SK-N-SH treated with all-trans-retinoic acid at 6 μM for 48 hours (cell line): ENCODE measurements at regions not wholly inside any gene's neighbourhood (a gene's known extent, or its start where the extent isn't known, plus 50 kb on each side); places are given as distances from the start of the nearest gene placed in this dataset.

Experiments used
- ATAC-seq: fragments of 200-7000 bp; cut with Tn5 transposase; 3 replicates; pipeline ENCODE4 v1.9.1; 2020; ENCODE audit warnings: mild to moderate bottlenecking, moderate library complexity
- ARNTL ChIP-seq: fragments of 450-650 bp; formaldehyde crosslinking; IDR thresholded peaks from 2 replicates; pipeline ENCODE4 v1.5.0; 2020; ENCODE audit warnings: low read depth, mild to moderate bottlenecking, moderate library complexity, borderline replicate concordance
- BACH2 ChIP-seq: fragments of 250-450 bp; sonication (Bioruptor Pico); IDR thresholded peaks from 2 replicates; pipeline ENCODE4 v1.9.0; 2021; ENCODE audit warnings: mild to moderate bottlenecking, borderline replicate concordance
- CREB5 ChIP-seq: fragments of 250-450 bp; sonication (Bioruptor Pico); IDR thresholded peaks from 2 replicates; pipeline ENCODE4 v1.5.1; 2020; ENCODE audit warnings: low read depth, mild to moderate bottlenecking, moderate library complexity
- CSRNP3 ChIP-seq: fragments of 250-450 bp; sonication (Bioruptor Pico); IDR thresholded peaks from 2 replicates; pipeline ENCODE4 v1.5.1; 2021; ENCODE audit warnings: mild to moderate bottlenecking, moderate library complexity
- ESRRG ChIP-seq: fragments of 250-450 bp; sonication (Bioruptor Pico); IDR thresholded peaks from 2 replicates; pipeline ENCODE4 v1.6.1; 2021; ENCODE audit warnings: mild to moderate bottlenecking
- GLIS3 ChIP-seq: fragments of 250-450 bp; sonication (Bioruptor Pico); IDR thresholded peaks from 2 replicates; pipeline ENCODE4 v1.5.0; 2020; ENCODE audit warnings: mild to moderate bottlenecking, moderate library complexity
- ISL1 ChIP-seq: fragments of 250-450 bp; sonication (Bioruptor Pico); IDR thresholded peaks from 2 replicates; pipeline ENCODE4 v2.1.2; 2022; ENCODE audit warnings: mild to moderate bottlenecking, moderate library complexity
- OSR1 ChIP-seq: fragments of 250-450 bp; sonication (Bioruptor Pico); IDR thresholded peaks from 2 replicates; pipeline ENCODE4 v1.8.0; 2022; ENCODE audit warnings: moderate library complexity, mild to moderate bottlenecking, inconsistent platforms
- PATZ1 ChIP-seq: fragments of 250-450 bp; sonication (Bioruptor Pico); IDR thresholded peaks from 2 replicates; pipeline ENCODE4 v1.8.0; 2020; ENCODE audit warnings: mild to moderate bottlenecking, moderate library complexity, borderline replicate concordance
- SNAI2 ChIP-seq: fragments of 250-450 bp; sonication (Bioruptor Pico); IDR thresholded peaks from 2 replicates; pipeline ENCODE4 v1.5.0; 2020; ENCODE audit warnings: mild to moderate bottlenecking, moderate library complexity
- TCF4 ChIP-seq: fragments of 250-450 bp; sonication (Bioruptor Pico); IDR thresholded peaks from 2 replicates; pipeline ENCODE4 v1.8.0; 2021; ENCODE audit warnings: mild to moderate bottlenecking, moderate library complexity, borderline replicate concordance
- TOX ChIP-seq: fragments of 250-450 bp; sonication (Bioruptor Pico); IDR thresholded peaks from 2 replicates; pipeline ENCODE4 v1.8.0; 2021; ENCODE audit warnings: mild to moderate bottlenecking, moderate library complexity, borderline replicate concordance
- TSHZ2 ChIP-seq: fragments of 250-450 bp; sonication (Bioruptor Pico); IDR thresholded peaks from 2 replicates; pipeline ENCODE4 v1.5.0; 2020; ENCODE audit warnings: mild to moderate bottlenecking, moderate library complexity
- ZC3H10 ChIP-seq: fragments of 250-450 bp; sonication (Bioruptor Pico); IDR thresholded peaks from 2 replicates; pipeline ENCODE4 v1.5.1; 2021; ENCODE audit warnings: mild to moderate bottlenecking, moderate library complexity
- ZFP3 ChIP-seq: fragments of 250-450 bp; sonication (Bioruptor Pico); IDR thresholded peaks from 2 replicates; pipeline ENCODE4 v1.5.0; 2020; ENCODE audit warnings: mild to moderate bottlenecking, moderate library complexity
- ZFP30 ChIP-seq: fragments of 450-650 bp; formaldehyde crosslinking; IDR thresholded peaks from 2 replicates; pipeline ENCODE4 v1.5.0; 2022; ENCODE audit warnings: mild to moderate bottlenecking, moderate library complexity
- ZNF565 ChIP-seq: fragments of 450-650 bp; formaldehyde crosslinking; conservative IDR thresholded peaks from 2 replicates; pipeline ENCODE4 v1.5.0; 2020; ENCODE audit warnings: low read depth, mild to moderate bottlenecking, moderate library complexity
- ZNF70 ChIP-seq: fragments of 450-650 bp; formaldehyde crosslinking; IDR thresholded peaks from 2 replicates; pipeline ENCODE4 v1.5.0; 2020; ENCODE audit warnings: mild to moderate bottlenecking, moderate library complexity
- ZNF8 ChIP-seq: fragments of 450-650 bp; formaldehyde crosslinking; IDR thresholded peaks from 2 replicates; pipeline ENCODE4 v1.5.0; 2020; ENCODE audit warnings: mild to moderate bottlenecking, moderate library complexity

GRCh38 chr3:4077950-4078349 is 225.2 kb upstream of the SETMAR start:
- TF ChIP-seq CSRNP3 (CRISPR knock-in tag) = no peak
- TF ChIP-seq ZFP30 = no peak
- no peak for TF ChIP-seq ZNF70 (CRISPR knock-in tag)
- TF ChIP-seq ARNTL (CRISPR knock-in tag) = no peak
- TF ChIP-seq GLIS3 (CRISPR knock-in tag) = no peak
- TF ChIP-seq PATZ1 (CRISPR knock-in tag) = no peak
- TF ChIP-seq BACH2 (CRISPR knock-in tag) = no peak
- no peak for TF ChIP-seq ISL1
- no peak for TF ChIP-seq TSHZ2 (CRISPR knock-in tag)
- TF ChIP-seq OSR1 (CRISPR knock-in tag) = no peak
- TF ChIP-seq TCF4 (CRISPR knock-in tag) = no peak
- TF ChIP-seq ESRRG (CRISPR knock-in tag) = no peak
- ATAC-seq = no peak

- TF ChIP-seq CREB5 (CRISPR knock-in tag) (no peak), PATZ1 (CRISPR knock-in tag) (no peak), TOX (CRISPR knock-in tag) (no peak), CSRNP3 (CRISPR knock-in tag) (no peak), ZC3H10 (CRISPR knock-in tag) (no peak), GLIS3 (CRISPR knock-in tag) (no peak), ZFP3 (CRISPR knock-in tag) (no peak), ZNF8 (CRISPR knock-in tag) (no peak), ZNF565 (no peak), BACH2 (CRISPR knock-in tag) (no peak), ESRRG (CRISPR knock-in tag) (no peak), SNAI2 (no peak), TCF4 (CRISPR knock-in tag) (no peak)
- ATAC-seq = no peak
Observed at GRCh38 chr3:4078903-4079302, 224.3 kb upstream of the SETMAR start.
